ENCODE measurements at regions not wholly inside any gene's neighbourhood (a gene's known extent, or its start where the extent isn't known, plus 50 kb on each side); places are given as distances from the start of the nearest gene placed in this dataset.

DNA sequence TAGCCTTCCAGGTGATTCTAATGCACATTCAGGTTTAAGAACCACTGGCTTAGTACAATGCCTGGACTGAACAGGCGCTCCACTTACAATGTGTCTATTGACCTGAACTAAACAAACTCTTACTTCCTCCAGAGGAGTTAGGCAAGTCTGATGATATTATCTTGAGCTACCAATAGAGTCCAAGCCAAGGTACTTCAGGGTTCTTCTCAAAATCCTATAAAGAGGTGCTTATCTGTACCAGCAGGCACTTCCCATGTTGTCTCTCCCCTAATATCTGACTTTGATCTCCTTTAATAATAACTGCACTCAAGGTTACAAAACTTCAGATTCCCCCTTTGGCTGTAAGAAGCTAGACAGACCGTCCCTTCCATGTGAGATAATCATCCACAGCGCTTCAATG, 157.0 kb upstream of the SVIL start:
- ATAC-seq (no peak), DNase-seq (no peak)
- no peaks in the 10 kb centered on the region for H3K36me3 ChIP-seq (ENCODE audit: insufficient read depth in 1 of 2, low read depth in 1 of 2)
- intact Hi-C loops (cut with DNase I), result no loop called here
- WGBS, 3 donors, result 97 to 100% (median 99%) methylated on average over 3 of the region's 3 CpGs
- no peaks in the 10 kb centered on the region for H3K27me3 ChIP-seq (ENCODE audit: insufficient read depth in 3 of 3, low read length in 2 of 3)
- H3K9me3 ChIP-seq, result peaks cover 5% of the 10 kb centered on the region
- TF ChIP-seq, protein P1, sequence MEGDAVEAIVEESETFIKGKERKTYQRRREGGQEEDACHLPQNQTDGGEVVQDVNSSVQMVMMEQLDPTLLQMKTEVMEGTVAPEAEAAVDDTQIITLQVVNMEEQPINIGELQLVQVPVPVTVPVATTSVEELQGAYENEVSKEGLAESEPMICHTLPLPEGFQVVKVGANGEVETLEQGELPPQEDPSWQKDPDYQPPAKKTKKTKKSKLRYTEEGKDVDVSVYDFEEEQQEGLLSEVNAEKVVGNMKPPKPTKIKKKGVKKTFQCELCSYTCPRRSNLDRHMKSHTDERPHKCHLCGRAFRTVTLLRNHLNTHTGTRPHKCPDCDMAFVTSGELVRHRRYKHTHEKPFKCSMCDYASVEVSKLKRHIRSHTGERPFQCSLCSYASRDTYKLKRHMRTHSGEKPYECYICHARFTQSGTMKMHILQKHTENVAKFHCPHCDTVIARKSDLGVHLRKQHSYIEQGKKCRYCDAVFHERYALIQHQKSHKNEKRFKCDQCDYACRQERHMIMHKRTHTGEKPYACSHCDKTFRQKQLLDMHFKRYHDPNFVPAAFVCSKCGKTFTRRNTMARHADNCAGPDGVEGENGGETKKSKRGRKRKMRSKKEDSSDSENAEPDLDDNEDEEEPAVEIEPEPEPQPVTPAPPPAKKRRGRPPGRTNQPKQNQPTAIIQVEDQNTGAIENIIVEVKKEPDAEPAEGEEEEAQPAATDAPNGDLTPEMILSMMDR (IDR thresholded peaks at IDR 0.05), result no peak
- H3K27ac ChIP-seq, result no peak overlapping the region
- H3K4me3 ChIP-seq, result no peak overlapping the region
- no peaks in the 10 kb centered on the region for H3K4me1 ChIP-seq

DNA sequence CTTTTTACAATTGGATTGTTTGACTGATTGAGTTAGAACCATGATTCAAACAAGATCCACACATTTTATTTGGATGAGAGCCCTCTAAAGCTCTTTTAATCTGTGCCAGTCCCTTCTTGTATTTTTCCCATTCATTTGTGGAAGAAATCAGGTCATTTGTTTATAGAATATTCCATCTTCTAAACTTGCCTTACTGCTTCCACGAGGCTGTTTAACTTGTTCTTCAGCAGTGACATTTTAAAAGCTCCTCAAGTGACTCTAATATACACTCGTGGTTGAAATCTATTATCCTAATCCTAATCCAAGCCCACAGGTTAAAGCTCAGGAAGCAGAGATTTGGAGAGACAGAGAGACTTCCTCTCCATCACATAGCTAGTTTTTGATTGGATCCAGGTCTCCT, 155.4 kb upstream of the SVIL start:
- TF ChIP-seq, protein P1 (IDR thresholded peaks at IDR 0.05), result no peak
- H3K4me1 ChIP-seq, result no peaks in the 10 kb centered on the region
- no peak for DNase-seq
- no peak overlapping the region for H3K27ac ChIP-seq
- WGBS, 3 donors, result 49 to 72% (median 67%) methylated on average over 2 of the region's 2 CpGs
- intact Hi-C loops (cut with DNase I), result no loop called here
- H3K9me3 ChIP-seq, result peaks cover 5% of the 10 kb centered on the region
- no peak overlapping the region for H3K4me3 ChIP-seq
- no peaks in the 10 kb centered on the region for H3K27me3 ChIP-seq (ENCODE audit: insufficient read depth in 3 of 3, low read length in 2 of 3)
- ATAC-seq, result no peak
- H3K36me3 ChIP-seq (ENCODE audit: insufficient read depth in 1 of 2, low read depth in 1 of 2), result no peaks in the 10 kb centered on the region

DNA sequence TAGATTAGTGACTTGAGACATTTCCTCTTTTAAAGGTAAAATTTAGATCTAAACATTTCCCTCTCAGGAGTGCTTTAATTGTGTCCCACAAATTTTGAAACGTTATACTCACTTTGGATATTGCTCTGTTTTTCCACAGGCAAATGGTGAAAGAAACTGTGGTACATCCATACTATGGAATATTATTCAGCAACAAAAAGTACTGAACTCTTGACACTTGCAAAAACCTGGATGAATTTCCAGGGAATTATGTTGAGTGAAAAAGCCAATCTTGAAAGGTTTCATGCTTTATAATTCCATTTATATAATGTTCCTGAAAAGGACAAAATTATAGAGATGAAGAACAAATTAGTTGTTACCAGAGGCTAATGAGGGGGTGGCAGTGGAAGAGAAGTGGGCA, 153.3 kb upstream of the SVIL start:
- WGBS, 3 donors, result 65 to 72% (median 69%) methylated on average over 1 of the region's 1 CpG
- Histone ChIP-seq H3K27me3 (ENCODE audit: insufficient read depth in 3 of 3, low read length in 2 of 3) (no peaks in the 10 kb centered on the region), H3K27ac (no peak overlapping the region), H3K36me3 (ENCODE audit: insufficient read depth in 1 of 2, low read depth in 1 of 2) (no peaks in the 10 kb centered on the region), H3K9me3 (peaks cover 5% of the 10 kb centered on the region), H3K4me3 (no peak overlapping the region), H3K4me1 (peaks cover 16% of the 10 kb centered on the region)
- ATAC-seq (no peak), DNase-seq (no peak)
- TF ChIP-seq, protein P1 (IDR thresholded peaks at IDR 0.05), result no peak
- intact Hi-C loops (cut with DNase I), result no loop called here

DNA sequence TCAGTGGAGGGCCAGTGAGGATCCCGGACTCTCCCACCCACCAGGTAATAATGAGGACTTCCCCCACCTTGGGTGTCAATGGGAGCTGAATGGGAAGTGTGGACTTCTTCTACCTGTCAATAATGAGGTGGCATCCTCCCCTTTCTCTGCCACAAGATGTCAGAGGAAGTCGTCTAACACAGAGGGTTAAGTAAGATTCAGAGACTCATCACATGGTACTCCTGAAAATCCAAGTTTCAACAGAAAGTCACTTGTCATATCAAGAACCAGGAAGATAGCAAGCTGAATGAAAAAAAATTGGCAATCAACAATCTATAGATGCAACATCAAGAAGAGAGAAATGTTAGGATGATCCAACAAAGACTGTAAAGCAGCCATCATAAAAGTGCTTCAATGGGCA, 150.9 kb upstream of the SVIL start:
- H3K4me3 ChIP-seq, result no peak overlapping the region
- no peaks in the 10 kb centered on the region for H3K36me3 ChIP-seq (ENCODE audit: insufficient read depth in 1 of 2, low read depth in 1 of 2)
- TF ChIP-seq, protein P1 (IDR thresholded peaks at IDR 0.05), result no peak
- no peak for DNase-seq
- intact Hi-C loops (cut with DNase I), result loop anchor here in 1 of 2 donors (2.0 kb wide), 1 partner anchor 19 kb away; no protein-coding TSS in a partner anchor
- H3K27ac ChIP-seq, result peak overlapping the region; percentile 89
- ATAC-seq, result no peak
- H3K9me3 ChIP-seq, result peaks cover 5% of the 10 kb centered on the region
- 88 to 92% (median 90%) methylated on average over 2 of the region's 2 CpGs for WGBS, 3 donors
- H3K4me1 ChIP-seq, result peaks cover 16% of the 10 kb centered on the region
- no peaks in the 10 kb centered on the region for H3K27me3 ChIP-seq (ENCODE audit: insufficient read depth in 3 of 3, low read length in 2 of 3)

DNA sequence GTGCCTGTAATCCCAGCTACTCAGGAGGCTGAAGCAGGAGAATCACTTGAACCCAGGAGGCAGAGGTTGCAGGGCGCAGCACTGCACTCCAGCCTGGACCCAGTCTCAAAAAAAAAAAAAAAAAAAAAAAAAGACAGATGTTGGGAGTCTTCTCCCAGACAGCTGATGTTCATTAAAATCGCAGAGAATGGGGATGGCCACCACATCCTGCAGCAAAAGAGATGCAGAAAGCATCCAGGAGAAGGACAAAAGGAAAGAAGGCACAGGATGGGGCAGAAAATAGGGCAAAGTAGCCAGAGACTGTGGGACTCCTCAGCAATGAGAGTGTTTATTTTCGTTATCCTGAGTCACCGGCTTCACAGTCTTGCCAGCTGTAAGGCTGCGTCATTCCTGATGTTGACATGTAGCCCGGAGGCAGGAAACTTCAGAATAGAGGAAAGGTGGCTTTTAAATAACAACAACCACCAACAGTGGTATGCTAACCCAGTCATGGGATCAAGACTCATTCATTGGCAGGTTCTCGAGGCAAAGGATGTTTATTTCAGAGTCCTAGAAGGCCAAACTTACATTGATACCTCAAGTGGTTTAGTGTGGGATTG, 149.5 kb upstream of the SVIL start:
- H3K27me3 ChIP-seq (ENCODE audit: insufficient read depth in 3 of 3, low read length in 2 of 3), result no peaks in the 10 kb centered on the region
- peak; percentile 94 to 98 (median 98) for ATAC-seq
- H3K4me3 ChIP-seq, result no peak overlapping the region
- H3K27ac ChIP-seq, result peak overlapping the region; percentile 89
- peaks cover 5% of the 10 kb centered on the region for H3K9me3 ChIP-seq
- WGBS, 3 donors, result 21 to 31% (median 24%) methylated on average over 7 of the region's 7 CpGs
- TF ChIP-seq, protein P1 (IDR thresholded peaks at IDR 0.05), result no peak
- peak; percentile 63 to 79 for DNase-seq
- H3K4me1 ChIP-seq, result peaks cover 16% of the 10 kb centered on the region
- H3K36me3 ChIP-seq (ENCODE audit: insufficient read depth in 1 of 2, low read depth in 1 of 2), result no peaks in the 10 kb centered on the region
- intact Hi-C loops (cut with DNase I), result loop anchor here (2.0 to 5.0 kb wide), 2 partner anchors 21 to 47 kb away; no protein-coding TSS in a partner anchor
